Natural killer cell (primary cell): ENCODE measurements at regions not wholly inside any gene's neighbourhood (a gene's known extent, or its start where the extent isn't known, plus 50 kb on each side); places are given as distances from the start of the nearest gene placed in this dataset.

Experiments
- ATAC-seq, 3 donors: fragments of 150-1000 bp in 2 of 3; fragments of 200-7000 bp in 1 of 3; cut with Tn5 transposase; 1 replicate in 1 of 3; 2 replicates in 2 of 3; pipeline ENCODE4 v1.10.0; 2021; ENCODE audit warnings: mild to moderate bottlenecking in 2 of 3, moderate library complexity in 2 of 3
- DNase-seq, 2 donors: peaks; one replicate each; pipeline versions ENCODE4 v3.0.0 to v3.0.0-alpha.2; 2013 to 2021; ENCODE audit warnings: mixed read lengths in 1 of 2
- H3K27ac ChIP-seq: one replicate; pipeline ENCODE4 v1.5.1; 2013; ENCODE audit warnings: mild to moderate bottlenecking, low read length
- H3K27me3 ChIP-seq: one replicate; pipeline ENCODE4 v1.6.1; 2013; ENCODE audit warnings: low read length; ENCODE audit not compliant: control insufficient read depth, insufficient read depth
- H3K36me3 ChIP-seq: one replicate; pipeline ENCODE4 v1.6.1; 2013; ENCODE audit warnings: low read length; ENCODE audit not compliant: control insufficient read depth, insufficient read depth
- H3K4me1 ChIP-seq: one replicate; pipeline ENCODE4 v1.6.1; 2013; ENCODE audit warnings: low read length; ENCODE audit not compliant: control insufficient read depth, insufficient read depth
- H3K4me3 ChIP-seq: one replicate; pipeline ENCODE4 v1.5.1; 2013; ENCODE audit warnings: low read length
- H3K9me3 ChIP-seq: one replicate; pipeline ENCODE4 v1.6.1; 2013; ENCODE audit warnings: low read length; ENCODE audit not compliant: control insufficient read depth, insufficient read depth
- H3K27ac Mint-ChIP-seq, 2 donors: one replicate each; pipeline ENCODE4 v1.8.0; 2022; ENCODE audit warnings: mild to moderate bottlenecking in 2 of 2, mixed read lengths in 2 of 2, moderate library complexity in 1 of 2
- H3K27me3 Mint-ChIP-seq, 2 donors: one replicate each; pipeline ENCODE4 v1.8.0; 2022; ENCODE audit warnings: low read depth in 2 of 2, mixed read lengths in 2 of 2
- H3K36me3 Mint-ChIP-seq: one replicate; pipeline ENCODE4 v1.8.0; 2022; ENCODE audit warnings: mixed read lengths
- H3K4me1 Mint-ChIP-seq, 2 donors: one replicate each; pipeline ENCODE4 v1.8.0; 2022; ENCODE audit warnings: mixed read lengths in 2 of 2
- H3K4me3 Mint-ChIP-seq: one replicate; pipeline ENCODE4 v1.8.0; 2022; ENCODE audit warnings: mild to moderate bottlenecking, moderate library complexity, mixed read lengths
- H3K9me3 Mint-ChIP-seq, 2 donors: one replicate each; pipeline ENCODE4 v1.8.0; 2022; ENCODE audit warnings: mixed read lengths in 2 of 2
- WGBS: methylation state at CpG from one replicate; pipeline ENCODE4 v1.1.7; 2013; ENCODE audit warnings: missing lambda C conversion rate; ENCODE audit not compliant: insufficient coverage; 5-methylcytosine and 5-hydroxymethylcytosine counted together
- intact Hi-C: fragments of 100-400 bp; cut with micrococcal nuclease; formaldehyde crosslinking; loops from one replicate; pipeline ENCODE4 v1.14.2; 2022
- TF ChIP-seq, protein P1 (sequence below): fragments of 200-600 bp; IDR thresholded peaks from one replicate; pipeline ENCODE4 v1.8.0; 2022; ENCODE audit warnings: antibody characterized with exemption

DNA sequence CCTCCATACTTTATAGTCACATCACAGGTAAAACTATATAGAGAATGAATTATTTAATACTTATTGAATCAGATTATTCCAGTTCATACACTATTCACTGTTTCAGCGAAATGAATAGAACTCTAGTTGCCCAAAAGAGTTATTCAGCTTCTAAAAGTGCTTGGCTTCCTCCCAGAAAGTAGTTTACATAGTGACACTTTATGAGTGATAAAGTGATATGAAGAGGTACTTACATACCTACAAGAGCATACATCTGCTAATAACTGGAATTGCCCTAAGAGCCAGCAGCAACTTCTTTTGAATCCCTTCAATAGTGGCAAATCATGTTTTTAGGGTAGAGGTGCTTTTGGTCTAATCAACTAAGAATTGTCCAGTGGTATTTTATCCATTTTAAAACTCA is 635.1 kb upstream of the AGTR1 start:
- Histone ChIP-seq H3K4me3 (no peak overlapping the region), H3K36me3 (no peaks in the 10 kb centered on the region), H3K27ac (no peak overlapping the region), H3K4me1 (no peaks in the 10 kb centered on the region), H3K9me3 (no peaks in the 10 kb centered on the region), H3K27me3 (no peaks in the 10 kb centered on the region)
- intact Hi-C loops, result no loop called here
- H3K9me3 Mint-ChIP-seq, result peaks cover 3% of the 10 kb centered on the region in 2 donors
- H3K4me1 Mint-ChIP-seq, result no peaks in the 10 kb centered on the region
- DNase-seq, result no peak
- no peaks in the 10 kb centered on the region for H3K36me3 Mint-ChIP-seq
- no peaks in the 10 kb centered on the region for H3K27me3 Mint-ChIP-seq
- H3K4me3 Mint-ChIP-seq, result no peak overlapping the region
- no peak for ATAC-seq
- no CpG with 5 or more reads among the region's 1 CpG for WGBS
- no peak overlapping the region for H3K27ac Mint-ChIP-seq
- TF ChIP-seq, protein P1, sequence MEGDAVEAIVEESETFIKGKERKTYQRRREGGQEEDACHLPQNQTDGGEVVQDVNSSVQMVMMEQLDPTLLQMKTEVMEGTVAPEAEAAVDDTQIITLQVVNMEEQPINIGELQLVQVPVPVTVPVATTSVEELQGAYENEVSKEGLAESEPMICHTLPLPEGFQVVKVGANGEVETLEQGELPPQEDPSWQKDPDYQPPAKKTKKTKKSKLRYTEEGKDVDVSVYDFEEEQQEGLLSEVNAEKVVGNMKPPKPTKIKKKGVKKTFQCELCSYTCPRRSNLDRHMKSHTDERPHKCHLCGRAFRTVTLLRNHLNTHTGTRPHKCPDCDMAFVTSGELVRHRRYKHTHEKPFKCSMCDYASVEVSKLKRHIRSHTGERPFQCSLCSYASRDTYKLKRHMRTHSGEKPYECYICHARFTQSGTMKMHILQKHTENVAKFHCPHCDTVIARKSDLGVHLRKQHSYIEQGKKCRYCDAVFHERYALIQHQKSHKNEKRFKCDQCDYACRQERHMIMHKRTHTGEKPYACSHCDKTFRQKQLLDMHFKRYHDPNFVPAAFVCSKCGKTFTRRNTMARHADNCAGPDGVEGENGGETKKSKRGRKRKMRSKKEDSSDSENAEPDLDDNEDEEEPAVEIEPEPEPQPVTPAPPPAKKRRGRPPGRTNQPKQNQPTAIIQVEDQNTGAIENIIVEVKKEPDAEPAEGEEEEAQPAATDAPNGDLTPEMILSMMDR, result no peak

DNA sequence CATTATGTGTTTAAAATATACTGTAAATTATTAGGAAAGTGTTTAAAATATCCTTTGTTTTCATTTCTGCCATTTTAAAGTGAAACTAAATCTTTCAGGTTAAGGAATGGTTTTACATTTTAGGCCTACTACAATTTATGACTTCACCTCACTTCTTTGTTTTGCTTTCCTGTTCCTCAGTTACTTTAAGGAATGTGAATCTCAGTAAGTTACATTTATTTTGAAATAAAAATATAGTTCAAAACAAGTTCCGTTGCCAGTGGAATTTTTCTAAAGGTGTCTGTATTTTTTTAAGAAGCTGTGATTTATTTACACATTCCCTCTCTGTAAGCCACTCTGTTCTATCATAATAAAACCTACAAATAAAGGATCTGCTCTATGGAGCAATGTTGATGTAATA is 630.9 kb upstream of the AGTR1 start:
- Mint-ChIP-seq H3K27ac (no peak overlapping the region), H3K36me3 (no peaks in the 10 kb centered on the region), H3K27me3 (no peaks in the 10 kb centered on the region), H3K4me3 (no peak overlapping the region), H3K4me1 (no peaks in the 10 kb centered on the region), H3K9me3 (peaks cover 3% of the 10 kb centered on the region in 2 donors)
- DNase-seq (no peak), ATAC-seq (no peak)
- Histone ChIP-seq H3K27me3 (no peaks in the 10 kb centered on the region), H3K9me3 (no peaks in the 10 kb centered on the region), H3K36me3 (no peaks in the 10 kb centered on the region), H3K27ac (no peak overlapping the region), H3K4me3 (no peak overlapping the region), H3K4me1 (no peaks in the 10 kb centered on the region)
- intact Hi-C loops, result no loop called here
- TF ChIP-seq, protein P1, result no peak
- no CpG with 5 or more reads among the region's 1 CpG for WGBS

DNA sequence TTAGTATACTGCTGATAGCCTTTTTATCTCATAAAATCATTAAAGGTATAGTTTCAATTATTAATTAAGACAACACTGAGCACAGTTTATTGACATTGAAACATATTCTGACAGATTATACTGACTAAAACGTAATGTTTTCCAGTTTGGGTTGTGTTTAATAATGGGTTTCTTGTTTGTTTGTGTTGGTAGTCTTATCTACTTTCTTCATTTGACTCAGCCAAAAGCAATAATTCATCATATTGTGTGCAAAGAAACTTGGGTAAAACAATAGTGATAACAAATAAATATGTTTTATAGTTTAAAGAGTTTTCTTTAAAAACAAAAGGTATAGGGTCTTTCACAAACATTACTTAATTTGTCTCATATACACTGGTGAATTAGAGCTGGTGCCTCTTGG is 629.2 kb upstream of the AGTR1 start:
- Mint-ChIP-seq H3K36me3 (no peaks in the 10 kb centered on the region), H3K27ac (no peak overlapping the region), H3K4me1 (no peaks in the 10 kb centered on the region), H3K27me3 (no peaks in the 10 kb centered on the region), H3K4me3 (no peak overlapping the region), H3K9me3 (peaks cover 3% of the 10 kb centered on the region in 2 donors)
- Histone ChIP-seq H3K27me3 (no peaks in the 10 kb centered on the region), H3K27ac (no peak overlapping the region), H3K4me3 (no peak overlapping the region), H3K36me3 (no peaks in the 10 kb centered on the region), H3K9me3 (no peaks in the 10 kb centered on the region), H3K4me1 (no peaks in the 10 kb centered on the region)
- ATAC-seq (no peak), DNase-seq (no peak)
- 80% methylated on average over 1 of the region's 1 CpG for WGBS
- TF ChIP-seq, protein P1, result no peak
- intact Hi-C loops, result no loop called here

DNA sequence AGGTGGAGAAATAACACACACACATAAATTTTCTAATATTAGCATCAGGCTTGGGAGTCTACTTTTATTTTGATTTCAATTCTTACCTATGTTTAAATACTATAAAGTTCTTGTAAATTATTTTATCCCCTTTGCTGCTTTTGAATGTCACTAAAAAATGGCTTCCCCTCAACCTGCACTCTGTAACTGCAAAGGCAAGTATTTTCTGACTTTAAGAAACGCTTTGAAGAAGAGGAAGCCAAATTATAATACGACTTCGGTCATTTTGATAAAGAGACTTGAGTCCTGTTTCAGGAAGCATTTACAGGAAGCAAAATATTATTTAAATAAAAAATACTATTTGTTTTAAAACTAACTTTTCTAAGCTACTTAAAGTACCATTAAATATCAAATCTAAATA is 627.7 kb upstream of the AGTR1 start:
- 31% methylated on average over 3 of the region's 3 CpGs for WGBS
- no peak overlapping the region for H3K27ac ChIP-seq
- no peaks in the 10 kb centered on the region for H3K36me3 ChIP-seq
- H3K4me1 Mint-ChIP-seq, result no peaks in the 10 kb centered on the region
- intact Hi-C loops, result no loop called here
- H3K4me3 ChIP-seq, result no peak overlapping the region
- H3K27me3 Mint-ChIP-seq, result no peaks in the 10 kb centered on the region
- H3K27ac Mint-ChIP-seq, result no peak overlapping the region
- H3K4me3 Mint-ChIP-seq, result no peak overlapping the region
- no peaks in the 10 kb centered on the region for H3K9me3 ChIP-seq
- H3K4me1 ChIP-seq, result no peaks in the 10 kb centered on the region
- H3K9me3 Mint-ChIP-seq, result no peaks in the 10 kb centered on the region
- no peak for DNase-seq
- no peaks in the 10 kb centered on the region for H3K27me3 ChIP-seq
- no peaks in the 10 kb centered on the region for H3K36me3 Mint-ChIP-seq
- ATAC-seq, result no peak
- TF ChIP-seq, protein P1, result no peak
